Sciatic nerve (tissue), 2 donors: ENCODE measurements at regions not wholly inside any gene's neighbourhood (a gene's known extent, or its start where the extent isn't known, plus 50 kb on each side); places are given as distances from the start of the nearest gene placed in this dataset.

Source experiments
- ATAC-seq: fragments of 200-7000 bp; cut with Tn5 transposase; one replicate; pipeline ENCODE4 v1.9.1; 2020; ENCODE audit warnings: mild to moderate bottlenecking, moderate library complexity
- DNase-seq: peaks from one replicate; pipeline ENCODE4 v3.0.0-alpha.2; 2020; ENCODE audit warnings: low spot score
- intact Hi-C: fragments of 100-400 bp; cut with DNase I; formaldehyde crosslinking; loops from one replicate; pipeline ENCODE4 v1.14.2; 2022
- donor health status: DM: no; HTN: no; CAD: no.
- donor health status: DM: no; HTN: no; CAD: no.

DNA sequence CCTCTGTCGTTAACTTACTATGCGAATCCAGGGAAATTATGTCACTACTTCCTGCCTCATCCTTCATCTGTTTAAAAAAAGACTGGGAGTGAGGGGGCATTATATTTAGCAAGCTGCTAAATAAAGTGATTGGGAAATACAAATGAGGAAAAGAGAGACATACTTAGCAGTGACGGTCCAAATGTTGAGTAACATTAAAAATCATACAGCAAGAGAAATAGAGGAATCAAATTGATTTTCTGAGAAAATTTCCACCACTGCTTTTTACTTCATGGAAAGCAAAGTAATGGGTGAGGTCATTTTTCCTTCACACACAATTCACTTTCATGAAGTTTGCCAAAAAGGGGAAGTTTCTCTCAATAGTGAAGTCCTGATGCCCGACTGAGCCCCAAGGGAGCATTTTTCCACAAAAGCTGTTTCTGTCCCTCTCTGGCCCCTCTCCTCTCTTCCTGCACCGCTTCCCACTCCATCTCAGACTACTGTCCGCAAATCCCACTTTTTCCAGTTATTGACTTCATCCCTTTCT, 61.9 kb upstream of the ADO start:
- DNase-seq (no peak), ATAC-seq (peak; percentile 44)
- intact Hi-C loops, result no loop called here

DNA sequence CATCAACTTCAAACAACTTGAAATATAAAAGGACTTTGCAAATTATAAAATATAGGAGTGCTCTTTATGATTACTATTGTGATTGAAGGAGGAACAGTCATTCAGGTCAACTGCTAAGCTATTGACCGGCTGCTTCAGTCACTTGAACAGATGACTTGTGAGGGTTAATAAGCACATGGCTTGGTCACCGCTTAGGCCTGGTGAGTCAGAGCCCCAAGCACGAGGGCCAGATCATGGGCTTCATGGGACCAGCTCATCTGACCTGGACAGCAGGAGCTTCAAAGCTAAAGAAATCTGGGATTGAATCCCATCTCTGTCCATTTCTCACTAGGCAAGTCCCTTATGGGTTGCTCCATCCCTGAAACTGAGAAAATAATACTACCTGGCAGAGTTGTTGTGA, 60.4 kb upstream of the ADO start:
- intact Hi-C loops, result no loop called here
- no peak for ATAC-seq
- no peak for DNase-seq

DNA sequence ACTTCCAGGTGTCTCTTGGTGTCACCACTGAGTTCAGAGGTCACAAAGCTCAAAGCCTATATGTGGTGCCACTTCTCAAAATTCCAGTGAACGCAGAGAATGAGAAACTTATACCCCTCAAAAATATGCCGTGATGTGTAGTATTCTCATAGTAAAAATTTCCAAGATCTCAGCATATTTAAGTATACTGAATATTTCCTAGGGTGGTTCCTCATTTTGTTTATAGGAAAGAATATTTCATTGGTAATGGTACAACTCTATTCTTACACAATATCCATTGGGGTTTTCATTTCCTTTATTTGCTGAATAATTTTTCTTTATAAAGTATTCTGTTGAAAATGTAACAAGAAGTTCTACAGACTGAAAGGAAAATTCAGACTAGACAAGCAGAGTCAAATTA, 58.9 kb upstream of the ADO start:
- intact Hi-C loops, result no loop called here
- DNase-seq, result no peak
- ATAC-seq, result no peak

DNA sequence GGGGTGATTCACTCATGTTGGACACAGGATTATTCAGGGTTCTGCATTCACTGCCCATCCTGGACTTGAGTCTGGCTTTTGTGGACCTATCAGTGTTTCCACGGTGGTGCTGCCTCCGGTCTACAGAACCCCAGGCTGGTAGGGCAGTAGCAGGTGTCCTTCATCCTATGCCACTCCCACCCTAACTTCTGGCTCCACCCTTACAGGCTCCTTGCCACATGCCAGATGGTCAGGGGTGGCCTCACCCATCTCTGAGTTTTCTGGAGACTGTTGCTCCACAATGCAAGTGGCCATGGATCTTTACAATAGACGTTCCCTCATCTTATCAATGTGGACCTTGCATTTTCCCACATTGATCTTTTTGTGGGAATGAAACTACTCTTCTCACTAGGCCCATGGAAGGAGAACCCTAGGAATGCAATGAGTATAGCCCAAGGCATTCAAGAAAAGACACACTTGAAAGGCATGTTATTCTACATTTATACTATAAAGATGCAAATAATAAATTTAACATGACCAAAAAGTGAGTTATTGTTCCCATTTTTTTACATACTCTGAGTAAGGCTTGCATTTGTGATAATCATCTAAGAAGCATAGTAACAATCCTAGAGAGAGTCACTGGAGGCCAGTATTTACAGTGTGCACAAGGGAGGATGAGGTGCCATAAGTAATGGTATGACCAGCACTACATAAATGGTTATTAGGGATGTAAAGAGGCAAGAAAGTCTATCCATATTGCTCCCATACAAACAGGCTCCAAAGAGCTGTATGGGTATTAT, 57.4 kb upstream of the ADO start:
- intact Hi-C loops, result no loop called here
- no peak for ATAC-seq

DNA sequence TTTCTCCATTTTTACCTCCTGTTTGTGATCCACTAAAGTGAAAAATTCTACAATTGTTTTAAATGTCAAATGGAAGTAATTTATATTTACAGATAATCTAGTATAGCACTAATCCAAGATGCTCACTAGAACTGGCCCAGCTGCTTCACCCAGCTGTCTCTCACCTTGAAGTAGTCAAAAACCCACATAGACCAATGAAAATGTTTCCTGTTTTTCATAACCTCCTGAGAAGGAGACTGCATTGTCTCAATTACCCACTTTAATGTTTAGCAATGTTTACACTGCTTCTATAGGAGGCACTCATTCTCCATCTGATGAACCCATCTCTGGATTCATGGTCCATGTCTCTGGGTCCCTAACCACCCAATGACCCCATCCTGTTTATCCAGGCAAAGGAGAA, 56.1 kb upstream of the ADO start:
- intact Hi-C loops, result no loop called here
- DNase-seq, result no peak
- ATAC-seq, result no peak

More for the DNA sequence above, 57.4 kb upstream of the ADO start:
- DNase-seq, result no peak

DNA sequence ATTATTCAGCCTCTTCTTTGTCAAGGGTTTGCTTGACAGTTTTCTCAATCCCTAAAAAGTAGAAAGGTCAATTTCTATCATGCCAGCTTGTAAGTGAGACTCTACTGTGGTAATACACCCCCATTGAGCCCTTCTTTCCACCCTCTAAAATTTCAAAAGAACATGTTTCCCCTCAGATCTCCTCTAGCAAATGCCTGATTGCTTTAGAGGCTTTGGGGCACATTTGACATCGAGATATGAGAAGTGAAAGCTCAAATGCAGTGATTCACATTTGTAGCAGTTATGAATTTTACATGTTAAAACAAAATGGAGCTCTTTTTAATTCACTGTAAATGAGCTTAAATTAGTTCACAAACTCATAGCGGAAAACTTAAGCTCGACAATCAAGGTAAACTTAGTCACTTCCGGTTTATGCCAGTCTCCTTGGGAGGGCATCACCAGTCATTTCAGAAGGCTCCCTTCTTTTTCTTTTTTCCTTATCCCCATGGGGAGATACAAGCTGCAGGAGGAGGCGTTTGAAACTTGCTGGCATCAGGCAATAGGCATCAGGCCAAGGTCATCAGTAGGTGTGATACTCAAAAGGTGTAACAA, 55.3 kb upstream of the ADO start:
- ATAC-seq, result no peak
- DNase-seq, result no peak

More for the DNA sequence above, 55.3 kb upstream of the ADO start:
- intact Hi-C loops, result no loop called here
